Smooth muscle cell (in vitro differentiated cells): ENCODE measurements at regions not wholly inside any gene's neighbourhood (a gene's known extent, or its start where the extent isn't known, plus 50 kb on each side); places are given as distances from the start of the nearest gene placed in this dataset.
"Not testable (repeated sequence)": the region's sequence is repeated elsewhere in the genome, so short reads cannot be mapped to it uniquely, and the experiment has no call there.

ENCODE experiments used
- DNase-seq: peaks from one replicate; lab custom pipeline; 2025; ENCODE audit not compliant: unreplicated experiment; lab: John Stamatoyannopoulos, UW
- H2AFZ ChIP-seq: fragments of 200-600 bp; sonication (generic); 2 replicates; pipeline ENCODE4 v1.6.0; 2016; ENCODE audit warnings: antibody characterized with exemption, low read depth, mild to moderate bottlenecking
- H3F3A ChIP-seq: fragments of 200-600 bp; sonication (generic); 2 replicates; pipeline ENCODE4 v1.6.0; 2017; ENCODE audit warnings: antibody characterized with exemption, low read depth
- H3K27ac ChIP-seq: fragments of 200-600 bp; sonication (generic); 2 replicates; pipeline ENCODE4 v1.5.1; 2016; ENCODE audit warnings: low read depth, mild to moderate bottlenecking
- H3K27me3 ChIP-seq: fragments of 200-600 bp; sonication (generic); 2 replicates; pipeline ENCODE4 v1.6.1; 2016; ENCODE audit warnings: low read depth, mild to moderate bottlenecking
- H3K36me3 ChIP-seq: fragments of 200-600 bp; sonication (generic); 2 replicates; pipeline ENCODE4 v1.5.1; 2016; ENCODE audit warnings: low read depth
- H3K4me1 ChIP-seq: fragments of 200-600 bp; sonication (generic); 2 replicates; pipeline ENCODE4 v1.5.1; 2016; ENCODE audit warnings: low read depth
- H3K4me2 ChIP-seq: fragments of 200-600 bp; sonication (generic); 2 replicates; pipeline ENCODE4 v1.6.0; 2016; ENCODE audit warnings: mild to moderate bottlenecking
- H3K4me3 ChIP-seq: fragments of 200-600 bp; sonication (generic); 2 replicates; pipeline ENCODE4 v1.5.1; 2016; ENCODE audit warnings: mild to moderate bottlenecking
- H3K79me2 ChIP-seq: fragments of 200-600 bp; sonication (generic); 2 replicates; pipeline ENCODE4 v1.6.0; 2016; ENCODE audit warnings: low read depth, mild to moderate bottlenecking
- H3K9ac ChIP-seq: fragments of 200-600 bp; sonication (generic); 2 replicates; pipeline ENCODE4 v1.6.0; 2016; ENCODE audit warnings: low read depth
- H3K9me3 ChIP-seq: fragments of 200-600 bp; sonication (generic); replicated peaks from 2 replicates; pipeline ENCODE4 v1.5.1; 2016; ENCODE audit warnings: low read depth
- H4K20me1 ChIP-seq: fragments of 200-600 bp; sonication (generic); 2 replicates; pipeline ENCODE4 v1.6.0; 2016; ENCODE audit warnings: low read depth
- WGBS: methylation state at CpG from one replicate; pipeline ENCODE4 v1.1.7; 2016; ENCODE audit warnings: low lambda C conversion rate; 5-methylcytosine and 5-hydroxymethylcytosine counted together
- TF ChIP-seq, protein P1 (sequence below): fragments of 200-600 bp; sonication (generic); IDR thresholded peaks from 2 replicates; pipeline ENCODE4 v1.5.1; 2017; ENCODE audit warnings: borderline replicate concordance, mild to moderate bottlenecking, antibody characterized with exemption; ENCODE audit not compliant: insufficient read depth, poor library complexity, severe bottlenecking

DNA sequence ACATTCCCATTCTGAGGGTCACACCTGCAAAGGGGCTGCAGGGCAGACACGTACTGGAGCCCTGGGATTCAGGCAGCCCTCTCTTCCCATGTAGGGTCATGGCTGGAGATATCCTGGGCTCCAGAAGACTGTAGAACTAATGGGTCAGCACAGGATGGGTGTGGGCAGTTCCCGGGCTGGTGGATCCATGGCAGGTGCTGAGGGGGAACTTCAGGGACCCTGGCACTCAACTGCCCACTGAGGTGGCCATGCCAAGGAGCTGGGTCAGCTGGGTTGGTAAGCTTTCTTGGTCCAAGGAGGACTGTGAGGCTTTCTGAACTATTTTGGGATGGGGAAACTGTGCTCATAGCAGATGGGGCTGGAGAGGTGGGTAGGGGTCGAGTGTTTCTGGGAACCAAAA lies 183.4 kb upstream of the RTL1 start:
- H3F3A ChIP-seq = peaks cover 4% of the 10 kb centered on the region
- no peaks in the 10 kb centered on the region for H3K9me3 ChIP-seq
- peaks cover 7% of the 10 kb centered on the region for H3K4me1 ChIP-seq
- H3K79me2 ChIP-seq = no peaks in the 10 kb centered on the region
- no peaks in the 10 kb centered on the region for H4K20me1 ChIP-seq
- no peaks in the 10 kb centered on the region for H3K27me3 ChIP-seq
- 78% methylated on average over 3 of the region's 3 CpGs for WGBS
- no peak overlapping the region for H3K9ac ChIP-seq
- H3K4me2 ChIP-seq = no peak overlapping the region
- H2AFZ ChIP-seq = no peak overlapping the region
- no peak overlapping the region for H3K4me3 ChIP-seq
- H3K27ac ChIP-seq = no peak overlapping the region
- no peak for DNase-seq
- no peaks in the 10 kb centered on the region for H3K36me3 ChIP-seq
- TF ChIP-seq, protein P1, sequence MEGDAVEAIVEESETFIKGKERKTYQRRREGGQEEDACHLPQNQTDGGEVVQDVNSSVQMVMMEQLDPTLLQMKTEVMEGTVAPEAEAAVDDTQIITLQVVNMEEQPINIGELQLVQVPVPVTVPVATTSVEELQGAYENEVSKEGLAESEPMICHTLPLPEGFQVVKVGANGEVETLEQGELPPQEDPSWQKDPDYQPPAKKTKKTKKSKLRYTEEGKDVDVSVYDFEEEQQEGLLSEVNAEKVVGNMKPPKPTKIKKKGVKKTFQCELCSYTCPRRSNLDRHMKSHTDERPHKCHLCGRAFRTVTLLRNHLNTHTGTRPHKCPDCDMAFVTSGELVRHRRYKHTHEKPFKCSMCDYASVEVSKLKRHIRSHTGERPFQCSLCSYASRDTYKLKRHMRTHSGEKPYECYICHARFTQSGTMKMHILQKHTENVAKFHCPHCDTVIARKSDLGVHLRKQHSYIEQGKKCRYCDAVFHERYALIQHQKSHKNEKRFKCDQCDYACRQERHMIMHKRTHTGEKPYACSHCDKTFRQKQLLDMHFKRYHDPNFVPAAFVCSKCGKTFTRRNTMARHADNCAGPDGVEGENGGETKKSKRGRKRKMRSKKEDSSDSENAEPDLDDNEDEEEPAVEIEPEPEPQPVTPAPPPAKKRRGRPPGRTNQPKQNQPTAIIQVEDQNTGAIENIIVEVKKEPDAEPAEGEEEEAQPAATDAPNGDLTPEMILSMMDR = no peak

DNA sequence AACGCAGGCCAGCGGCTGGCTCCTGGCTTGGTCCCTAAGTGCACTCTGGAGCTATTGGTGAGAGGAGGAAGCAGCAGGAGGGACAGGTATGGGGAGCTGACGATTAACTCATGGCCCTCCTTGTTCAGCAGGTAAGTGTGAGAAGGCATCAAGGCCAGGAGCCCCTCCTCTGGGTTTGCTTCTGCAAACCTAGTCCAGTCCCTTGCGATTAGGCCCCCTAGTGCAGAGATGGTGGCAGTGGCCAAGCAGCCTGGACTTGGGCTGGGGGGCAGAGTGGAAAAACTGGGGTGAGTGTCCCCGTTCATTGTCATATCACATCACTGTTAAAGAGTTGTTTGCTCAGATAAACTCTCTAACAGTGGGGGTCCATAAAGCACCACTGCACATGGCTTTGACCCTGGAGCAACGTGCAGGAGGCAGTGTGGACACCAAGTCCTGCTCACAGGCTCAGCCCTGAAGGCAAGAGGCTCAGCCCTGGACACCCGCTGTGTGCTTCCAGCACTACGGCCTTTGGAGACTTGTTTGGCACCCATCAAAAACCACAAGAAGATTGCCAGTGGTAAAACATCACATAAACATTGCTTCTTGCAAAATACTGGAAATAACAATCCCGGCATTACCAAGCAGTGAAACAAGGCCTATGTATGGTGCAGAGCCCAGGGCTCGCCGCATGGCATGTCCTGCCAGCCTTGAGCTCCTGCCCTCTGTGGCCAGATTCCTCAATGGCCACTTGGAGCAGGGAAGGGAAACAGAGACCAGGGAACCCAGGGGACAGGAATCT lies 184.3 kb upstream of the RTL1 start:
- TF ChIP-seq, protein P1 = no peak
- DNase-seq = no peak
- Histone ChIP-seq H3K9me3 (no peaks in the 10 kb centered on the region), H4K20me1 (no peaks in the 10 kb centered on the region), H3K36me3 (no peaks in the 10 kb centered on the region), H3K4me2 (no peak overlapping the region), H3K9ac (no peak overlapping the region), H3K27ac (no peak overlapping the region), H3F3A (peaks cover 4% of the 10 kb centered on the region), H3K27me3 (no peaks in the 10 kb centered on the region), H3K79me2 (no peaks in the 10 kb centered on the region), H3K4me1 (peaks cover 7% of the 10 kb centered on the region), H3K4me3 (no peak overlapping the region), H2AFZ (no peak overlapping the region)
- 84% methylated on average over 11 of the region's 11 CpGs for WGBS

DNA sequence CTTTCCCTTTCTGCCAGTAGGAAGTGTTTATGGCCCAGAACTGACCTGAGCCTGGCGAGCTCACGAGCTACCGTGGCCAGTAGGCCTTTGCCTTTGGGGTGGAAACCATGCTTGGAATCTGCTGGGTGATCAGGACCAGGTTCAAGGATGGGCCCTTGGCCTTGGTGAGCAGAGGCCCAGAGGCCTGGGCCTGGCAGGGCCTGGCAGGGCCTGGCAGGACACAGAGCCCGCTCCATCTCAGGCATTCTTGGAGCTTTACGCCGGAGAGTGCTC lies 184.8 kb upstream of the RTL1 start:
- Histone ChIP-seq H3F3A (peaks cover 4% of the 10 kb centered on the region), H3K27ac (no peak overlapping the region), H3K4me2 (no peak overlapping the region), H3K9me3 (no peaks in the 10 kb centered on the region), H2AFZ (no peak overlapping the region), H4K20me1 (no peaks in the 10 kb centered on the region), H3K9ac (no peak overlapping the region), H3K27me3 (no peaks in the 10 kb centered on the region), H3K4me1 (peaks cover 7% of the 10 kb centered on the region), H3K36me3 (no peaks in the 10 kb centered on the region), H3K4me3 (no peak overlapping the region), H3K79me2 (no peaks in the 10 kb centered on the region)
- TF ChIP-seq, protein P1 = no peak
- WGBS = 85% methylated on average over 6 of the region's 6 CpGs
- no peak for DNase-seq

DNA sequence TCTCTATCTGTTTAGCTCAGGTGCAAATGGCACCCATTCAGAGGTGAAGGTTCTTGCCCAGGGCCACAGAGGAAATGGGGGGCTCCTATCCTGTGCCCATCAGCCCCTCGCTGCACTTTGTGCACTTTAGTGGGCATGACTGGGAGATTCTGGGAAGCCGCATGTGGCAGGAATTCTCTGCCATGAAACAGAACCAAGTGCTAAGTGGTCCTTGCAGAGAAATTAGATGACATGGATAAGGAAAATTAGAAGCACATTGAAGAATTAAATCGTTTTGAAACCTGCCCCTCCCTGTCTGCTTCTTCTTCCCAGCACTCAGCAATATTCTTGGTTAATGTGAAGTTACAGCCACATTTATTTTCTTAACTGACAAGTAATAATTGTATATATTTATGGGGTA lies 185.2 kb upstream of the RTL1 start:
- Histone ChIP-seq H3K27me3 (no peaks in the 10 kb centered on the region), H3K9me3 (no peaks in the 10 kb centered on the region), H2AFZ (no peak overlapping the region), H3K79me2 (no peaks in the 10 kb centered on the region), H3F3A (peaks cover 4% of the 10 kb centered on the region), H3K36me3 (no peaks in the 10 kb centered on the region), H3K4me1 (peaks cover 7% of the 10 kb centered on the region), H3K4me3 (no peak overlapping the region), H3K4me2 (no peak overlapping the region), H3K9ac (no peak overlapping the region), H4K20me1 (no peaks in the 10 kb centered on the region), H3K27ac (no peak overlapping the region)
- DNase-seq = no peak
- TF ChIP-seq, protein P1 = no peak
- 92% methylated on average over 3 of the region's 3 CpGs for WGBS

DNA sequence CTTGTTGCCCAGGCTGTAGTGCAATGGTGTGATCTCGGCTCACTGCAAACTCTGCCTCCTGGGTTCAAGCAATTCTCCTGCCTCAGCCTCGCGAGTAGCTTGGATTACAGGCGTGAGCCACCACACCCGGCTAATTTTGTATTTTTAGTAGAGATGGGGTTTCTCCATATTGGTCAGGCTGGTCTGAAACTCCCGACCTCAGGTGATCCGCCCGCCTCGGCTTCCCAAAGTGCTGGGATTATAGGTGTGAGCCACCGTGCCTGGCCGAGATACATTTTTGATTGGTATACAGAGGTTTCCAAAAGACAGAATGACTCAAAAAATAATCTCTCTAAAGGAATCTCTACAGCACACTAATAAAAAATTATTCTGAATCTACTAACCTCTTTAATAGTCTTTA lies 187.0 kb upstream of the RTL1 start:
- 95% methylated on average over 11 of the region's 11 CpGs for WGBS
- H2AFZ ChIP-seq = peak overlapping the region; percentile 88
- H4K20me1 ChIP-seq = not testable (repeated sequence)

More for the DNA sequence above, 187.0 kb upstream of the RTL1 start:
- H3F3A ChIP-seq, H3K9ac ChIP-seq, H3K27me3 ChIP-seq, H3K36me3 ChIP-seq, H3K4me3 ChIP-seq, DNase-seq, H3K4me1 ChIP-seq, H3K79me2 ChIP-seq, H3K9me3 ChIP-seq: not testable (repeated sequence)
- Histone ChIP-seq H3K27ac (peak overlapping the region; percentile 71), H3K4me2 (peak overlapping the region; percentile 64)
